HG02571 (cell line): ENCODE measurements at regions not wholly inside any gene's neighbourhood (a gene's known extent, or its start where the extent isn't known, plus 50 kb on each side); places are given as distances from the start of the nearest gene placed in this dataset.
A peak's percentile ranks its signal among the peaks of the same experiment; 100 is the strongest.

Experiments
- ATAC-seq: cut with Tn5 transposase; IDR thresholded peaks from one replicate; pipeline ENCODE4 v1.9.1; 2021; ENCODE audit warnings: mild to moderate bottlenecking, moderate library complexity; ENCODE audit not compliant: unreplicated experiment

GRCh38 chr1:218123968-218124367 lies 161.1 kb upstream of the RRP15 start:
- no peak for ATAC-seq

GRCh38 chr1:218135371-218135770 lies 149.7 kb upstream of the RRP15 start:
- no peak for ATAC-seq

- ATAC-seq, result no peak
Observed at GRCh38 chr1:218139761-218140160, 145.3 kb upstream of the RRP15 start.

- ATAC-seq, result no peak
Observed at GRCh38 chr1:218156595-218156994, 128.5 kb upstream of the RRP15 start.

- no peak for ATAC-seq
Observed at GRCh38 chr1:218163371-218163770, 121.7 kb upstream of the RRP15 start.

GRCh38 chr1:218164111-218164929 lies 120.8 kb upstream of the RRP15 start:
- peak; percentile 42 for ATAC-seq

GRCh38 chr1:218164930-218165700 lies 120.0 kb upstream of the RRP15 start:
- ATAC-seq, result peak; percentile 44

GRCh38 chr1:218165701-218166114 lies 119.4 kb upstream of the RRP15 start:
- ATAC-seq, result no peak

- no peak for ATAC-seq
Observed at GRCh38 chr1:218166268-218166945, 118.7 kb upstream of the RRP15 start.

- ATAC-seq, result no peak
Observed at GRCh38 chr1:218171302-218171893, 113.7 kb upstream of the RRP15 start.

- ATAC-seq, result no peak
Observed at GRCh38 chr1:218182455-218182854, 102.6 kb upstream of the RRP15 start.

GRCh38 chr1:218200979-218201378 lies 84.1 kb upstream of the RRP15 start:
- ATAC-seq, result no peak

- no peak for ATAC-seq
Observed at GRCh38 chr1:218201601-218202000, 83.5 kb upstream of the RRP15 start.

GRCh38 chr1:218205721-218206120 lies 79.4 kb upstream of the RRP15 start:
- no peak for ATAC-seq

- ATAC-seq, result no peak
Observed at GRCh38 chr1:218207194-218207593, 77.9 kb upstream of the RRP15 start.

GRCh38 chr1:218209351-218209861 lies 75.7 kb upstream of the RRP15 start:
- ATAC-seq, result no peak

- no peak for ATAC-seq
Observed at GRCh38 chr1:218211241-218211640, 73.9 kb upstream of the RRP15 start.

- ATAC-seq, result no peak
Observed at GRCh38 chr1:218217040-218217439, 68.1 kb upstream of the RRP15 start.

- ATAC-seq, result no peak
Observed at GRCh38 chr1:218219460-218219859, 65.6 kb upstream of the RRP15 start.

GRCh38 chr1:218224101-218224500 lies 61.0 kb upstream of the RRP15 start:
- ATAC-seq, result no peak

GRCh38 chr1:218226005-218226404 lies 59.1 kb upstream of the RRP15 start:
- ATAC-seq, result no peak
